ENCODE measurements at regions not wholly inside any gene's neighbourhood (a gene's known extent, or its start where the extent isn't known, plus 50 kb on each side); places are given as distances from the start of the nearest gene placed in this dataset.

DNA sequence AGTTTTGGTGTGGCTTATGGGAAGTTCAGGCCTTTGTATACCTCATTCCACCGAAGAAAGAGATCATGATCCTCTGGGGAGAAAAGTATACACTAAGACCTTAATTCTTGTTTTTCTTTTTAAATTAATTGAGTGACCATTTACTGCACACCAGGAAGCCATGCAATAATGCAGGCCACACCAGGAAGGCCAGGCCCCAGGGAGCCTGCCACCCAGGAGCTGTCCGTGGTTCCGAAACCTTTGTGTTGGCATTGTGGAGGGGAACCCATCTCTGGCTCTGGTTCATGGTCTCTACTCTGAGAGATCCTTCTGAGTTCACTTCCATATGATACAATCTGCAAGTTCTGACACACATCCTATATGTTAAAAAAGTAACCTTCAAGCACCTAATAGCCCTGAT is 291.8 kb downstream of the MIAT start:
- no peak for TF ChIP-seq TOX (CRISPR knock-in tag; IDR thresholded peaks at IDR 0.05; ENCODE audit: borderline replicate concordance)
- no peak for TF ChIP-seq ZFP30 (CRISPR knock-in tag; IDR thresholded peaks at IDR 0.05)
- TF ChIP-seq ZNF565 (CRISPR knock-in tag; conservative IDR thresholded peaks at IDR 0.05; ENCODE audit: low read depth), result no peak
- 0 out of 2 replicates have a peak, but pooled peaks have one; percentile 43 for TF ChIP-seq CSDC2 (CRISPR knock-in tag; IDR thresholded peaks at IDR 0.05)
- no peak for TF ChIP-seq TCF4 (CRISPR knock-in tag; IDR thresholded peaks at IDR 0.05; ENCODE audit: borderline replicate concordance)
- TF ChIP-seq, protein P1, sequence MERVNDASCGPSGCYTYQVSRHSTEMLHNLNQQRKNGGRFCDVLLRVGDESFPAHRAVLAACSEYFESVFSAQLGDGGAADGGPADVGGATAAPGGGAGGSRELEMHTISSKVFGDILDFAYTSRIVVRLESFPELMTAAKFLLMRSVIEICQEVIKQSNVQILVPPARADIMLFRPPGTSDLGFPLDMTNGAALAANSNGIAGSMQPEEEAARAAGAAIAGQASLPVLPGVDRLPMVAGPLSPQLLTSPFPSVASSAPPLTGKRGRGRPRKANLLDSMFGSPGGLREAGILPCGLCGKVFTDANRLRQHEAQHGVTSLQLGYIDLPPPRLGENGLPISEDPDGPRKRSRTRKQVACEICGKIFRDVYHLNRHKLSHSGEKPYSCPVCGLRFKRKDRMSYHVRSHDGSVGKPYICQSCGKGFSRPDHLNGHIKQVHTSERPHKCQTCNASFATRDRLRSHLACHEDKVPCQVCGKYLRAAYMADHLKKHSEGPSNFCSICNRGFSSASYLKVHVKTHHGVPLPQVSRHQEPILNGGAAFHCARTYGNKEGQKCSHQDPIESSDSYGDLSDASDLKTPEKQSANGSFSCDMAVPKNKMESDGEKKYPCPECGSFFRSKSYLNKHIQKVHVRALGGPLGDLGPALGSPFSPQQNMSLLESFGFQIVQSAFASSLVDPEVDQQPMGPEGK (CRISPR knock-in tag; IDR thresholded peaks at IDR 0.05; ENCODE audit: borderline replicate concordance), result no peak
- TF ChIP-seq, protein P2, sequence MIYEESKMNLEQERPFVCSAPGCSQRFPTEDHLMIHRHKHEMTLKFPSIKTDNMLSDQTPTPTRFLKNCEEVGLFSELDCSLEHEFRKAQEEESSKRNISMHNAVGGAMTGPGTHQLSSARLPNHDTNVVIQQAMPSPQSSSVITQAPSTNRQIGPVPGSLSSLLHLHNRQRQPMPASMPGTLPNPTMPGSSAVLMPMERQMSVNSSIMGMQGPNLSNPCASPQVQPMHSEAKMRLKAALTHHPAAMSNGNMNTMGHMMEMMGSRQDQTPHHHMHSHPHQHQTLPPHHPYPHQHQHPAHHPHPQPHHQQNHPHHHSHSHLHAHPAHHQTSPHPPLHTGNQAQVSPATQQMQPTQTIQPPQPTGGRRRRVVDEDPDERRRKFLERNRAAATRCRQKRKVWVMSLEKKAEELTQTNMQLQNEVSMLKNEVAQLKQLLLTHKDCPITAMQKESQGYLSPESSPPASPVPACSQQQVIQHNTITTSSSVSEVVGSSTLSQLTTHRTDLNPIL (CRISPR knock-in tag; IDR thresholded peaks at IDR 0.05; ENCODE audit: low read depth), result no peak
- no peak for TF ChIP-seq ISL1 (CRISPR knock-in tag; IDR thresholded peaks at IDR 0.05)
- TF ChIP-seq, protein P3, sequence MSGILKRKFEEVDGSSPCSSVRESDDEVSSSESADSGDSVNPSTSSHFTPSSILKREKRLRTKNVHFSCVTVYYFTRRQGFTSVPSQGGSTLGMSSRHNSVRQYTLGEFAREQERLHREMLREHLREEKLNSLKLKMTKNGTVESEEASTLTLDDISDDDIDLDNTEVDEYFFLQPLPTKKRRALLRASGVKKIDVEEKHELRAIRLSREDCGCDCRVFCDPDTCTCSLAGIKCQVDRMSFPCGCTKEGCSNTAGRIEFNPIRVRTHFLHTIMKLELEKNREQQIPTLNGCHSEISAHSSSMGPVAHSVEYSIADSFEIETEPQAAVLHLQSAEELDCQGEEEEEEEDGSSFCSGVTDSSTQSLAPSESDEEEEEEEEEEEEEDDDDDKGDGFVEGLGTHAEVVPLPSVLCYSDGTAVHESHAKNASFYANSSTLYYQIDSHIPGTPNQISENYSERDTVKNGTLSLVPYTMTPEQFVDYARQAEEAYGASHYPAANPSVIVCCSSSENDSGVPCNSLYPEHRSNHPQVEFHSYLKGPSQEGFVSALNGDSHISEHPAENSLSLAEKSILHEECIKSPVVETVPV (CRISPR knock-in tag; IDR thresholded peaks at IDR 0.05), result no peak
- TF ChIP-seq SNAI2 (CRISPR knock-in tag; IDR thresholded peaks at IDR 0.05), result peak; percentile 74; the same call in 1 of the 2 replicates
- TF ChIP-seq GLIS3 (CRISPR knock-in tag; IDR thresholded peaks at IDR 0.05), result no peak
- TF ChIP-seq ZNF8 (CRISPR knock-in tag; IDR thresholded peaks at IDR 0.05), result no peak
- TF ChIP-seq ARNTL (CRISPR knock-in tag; IDR thresholded peaks at IDR 0.05; ENCODE audit: borderline replicate concordance, low read depth), result no peak
